CD4-positive, alpha-beta T cell (primary cell): ENCODE measurements at regions not wholly inside any gene's neighbourhood (a gene's known extent, or its start where the extent isn't known, plus 50 kb on each side); places are given as distances from the start of the nearest gene placed in this dataset.

Experiments
- ATAC-seq: fragments of 200-7000 bp; cut with Tn5 transposase; one replicate; pipeline ENCODE4 v1.10.0; 2022; ENCODE audit warnings: mild to moderate bottlenecking; ENCODE audit not compliant: poor library complexity
- CTCF ChIA-PET: fragments of 350-600 bp; sonication (Branson Sonifier 250); formaldehyde crosslinking; loops from one replicate; lab custom pipeline; 2021; ENCODE audit warnings: antibody characterized with exemption, inconsistent platforms; lab: Charles Lee
- POLR2A ChIA-PET: fragments of 350-600 bp; sonication (Branson Sonifier 250); formaldehyde crosslinking; loops from one replicate; lab custom pipeline; 2021; ENCODE audit warnings: antibody characterized with exemption, inconsistent platforms; lab: Charles Lee
- DNase-seq, 14 experiments: peaks; one replicate each; pipeline ENCODE4 v3.0.0-alpha.2; 2013 to 2020; ENCODE audit warnings: mixed read lengths in 2 of 14
- H3K27ac ChIP-seq, 2 donors: one replicate each; pipeline versions ENCODE4 v1.5.1 to v1.7.0; 2013; ENCODE audit warnings: low read length in 2 of 2, low read depth in 1 of 2, mild to moderate bottlenecking in 1 of 2
- H3K27me3 ChIP-seq, 2 experiments: 1 replicate in 1 of 2; 2 replicates in 1 of 2; pipeline versions ENCODE4 v1.6.1 to v1.7.0; 2013; ENCODE audit warnings: low read length in 2 of 2, control low read depth in 1 of 2, mild to moderate bottlenecking in 1 of 2, moderate library complexity in 1 of 2; ENCODE audit not compliant: insufficient read depth in 2 of 2, control insufficient read depth in 1 of 2
- H3K36me3 ChIP-seq: one replicate; pipeline ENCODE4 v1.6.1; 2013; ENCODE audit warnings: low read length, control low read depth; ENCODE audit not compliant: insufficient read depth
- H3K4me1 ChIP-seq: one replicate; pipeline ENCODE4 v1.6.1; 2013; ENCODE audit warnings: low read length, control low read depth; ENCODE audit not compliant: insufficient read depth
- H3K4me3 ChIP-seq: one replicate; pipeline ENCODE4 v1.5.1; 2013; ENCODE audit warnings: mild to moderate bottlenecking, low read length, moderate library complexity
- H3K9me3 ChIP-seq, 2 experiments: 1 replicate in 1 of 2; 2 replicates in 1 of 2; pipeline versions ENCODE4 v1.6.1 to v1.7.0; 2013; ENCODE audit warnings: low read length in 2 of 2, mild to moderate bottlenecking in 2 of 2, control low read depth in 1 of 2, moderate library complexity in 1 of 2; ENCODE audit not compliant: control insufficient read depth in 1 of 2, insufficient read depth in 1 of 2
- H3K27ac Mint-ChIP-seq: one replicate; pipeline ENCODE4 v1.8.0; 2020; ENCODE audit warnings: mixed read lengths
- H3K27me3 Mint-ChIP-seq: one replicate; pipeline ENCODE4 v1.8.0; 2021; ENCODE audit warnings: mixed read lengths
- H3K36me3 Mint-ChIP-seq: one replicate; pipeline ENCODE4 v1.8.0; 2021; ENCODE audit warnings: low read depth, mixed read lengths
- H3K4me1 Mint-ChIP-seq: one replicate; pipeline ENCODE4 v1.8.0; 2021; ENCODE audit warnings: low read depth, mixed read lengths
- H3K4me3 Mint-ChIP-seq: one replicate; pipeline ENCODE4 v1.8.0; 2020; ENCODE audit warnings: mild to moderate bottlenecking, mixed read lengths
- H3K9me3 Mint-ChIP-seq: one replicate; pipeline ENCODE4 v1.8.0; 2020; ENCODE audit warnings: mixed read lengths
- CTCF ChIP-seq: fragments of 200-600 bp; IDR thresholded peaks from one replicate; pipeline ENCODE4 v1.8.0; 2022; ENCODE audit warnings: antibody characterized with exemption, mild to moderate bottlenecking
- intact Hi-C, 2 experiments: fragments of 100-400 bp; cut with DNase I in 1 of 2; cut with micrococcal nuclease in 1 of 2; formaldehyde crosslinking; loops; one replicate each; pipeline versions ENCODE4 v1.15.1 to v1.9.0; 2023 to 2025; cut with DNase I, micrococcal nuclease

- TF ChIP-seq CTCF: no peak
- H3K27ac Mint-ChIP-seq: no peak overlapping the region
- POLR2A ChIA-PET: no interaction called here
Measured at GRCh38 chr12:115132145-115132544, 448.2 kb upstream of the TBX3 start.

DNA sequence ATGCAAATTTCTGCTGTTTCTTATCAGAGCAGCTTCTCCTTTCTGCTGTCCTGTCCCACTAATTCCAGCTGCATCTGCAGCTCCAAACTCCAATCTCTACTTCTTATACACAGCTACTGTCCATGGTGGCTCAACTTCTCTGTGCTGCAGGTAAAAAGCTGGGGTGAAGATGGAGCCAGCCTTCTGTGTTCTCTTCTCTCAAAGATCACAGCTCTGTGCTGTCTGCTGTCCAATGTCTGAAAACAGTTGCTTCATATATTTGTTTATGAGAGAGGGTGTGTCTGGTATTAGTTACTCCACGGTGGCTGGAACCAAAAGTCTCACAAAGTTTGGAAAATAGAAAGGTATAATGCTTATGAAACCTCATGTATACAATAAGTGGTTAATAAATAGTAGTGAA is 445.8 kb upstream of the TBX3 start:
- Mint-ChIP-seq H3K36me3 (no peaks in the 10 kb centered on the region), H3K27ac (no peak overlapping the region), H3K27me3 (no peaks in the 10 kb centered on the region), H3K4me1 (no peaks in the 10 kb centered on the region), H3K9me3 (peaks cover 2% of the 10 kb centered on the region), H3K4me3 (no peak overlapping the region)
- DNase-seq (no peak), ATAC-seq (no peak)
- no peaks in the 10 kb centered on the region for H3K4me1 ChIP-seq
- no peaks in the 10 kb centered on the region for H3K27me3 ChIP-seq
- ChIA-PET CTCF (no interaction called here), POLR2A (no interaction called here)
- intact Hi-C loops: no loop called here
- TF ChIP-seq CTCF: no peak
- H3K36me3 ChIP-seq: no peaks in the 10 kb centered on the region
- H3K4me3 ChIP-seq: no peak overlapping the region
- H3K9me3 ChIP-seq: no peaks in the 10 kb centered on the region
- no peak overlapping the region for H3K27ac ChIP-seq

More at GRCh38 chr12:115132145-115132544, 448.2 kb upstream of the TBX3 start:
- Histone ChIP-seq H3K36me3 (no peaks in the 10 kb centered on the region), H3K27ac (no peak overlapping the region), H3K9me3 (peaks cover 0 to 3% of the 10 kb centered on the region in 2 experiments), H3K4me3 (no peak overlapping the region), H3K4me1 (no peaks in the 10 kb centered on the region), H3K27me3 (no peaks in the 10 kb centered on the region)
- Mint-ChIP-seq H3K4me3 (no peak overlapping the region), H3K4me1 (no peaks in the 10 kb centered on the region), H3K36me3 (no peaks in the 10 kb centered on the region), H3K9me3 (peaks cover 2% of the 10 kb centered on the region), H3K27me3 (no peaks in the 10 kb centered on the region)
- intact Hi-C loops: no loop called here
- CTCF ChIA-PET: no interaction called here
- no peak for DNase-seq
- no peak for ATAC-seq

DNA sequence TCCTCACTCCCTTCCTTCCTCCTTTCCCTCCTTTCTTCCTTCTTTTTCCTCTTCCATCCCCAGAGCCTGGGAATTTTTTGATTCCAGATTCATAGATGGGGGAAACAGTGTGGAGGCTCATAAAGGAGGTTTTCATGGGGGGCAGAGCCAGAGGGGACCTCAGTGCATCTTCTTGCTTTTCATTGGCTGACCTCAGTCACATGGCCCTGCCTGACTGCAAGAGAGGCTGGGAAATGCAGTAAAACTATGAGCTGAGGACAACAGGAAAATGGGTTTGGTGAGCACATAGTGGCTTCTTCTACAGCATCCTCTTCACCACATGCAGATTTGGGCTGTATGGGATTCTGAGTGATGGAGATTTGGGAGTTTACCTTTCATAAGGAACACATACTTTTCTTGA is 437.1 kb upstream of the TBX3 start:
- no peaks in the 10 kb centered on the region for H3K27me3 ChIP-seq
- POLR2A ChIA-PET: no interaction called here
- no peaks in the 10 kb centered on the region for H3K9me3 ChIP-seq
- H3K27ac ChIP-seq: no peak overlapping the region
- DNase-seq: no peak
- no peaks in the 10 kb centered on the region for H3K4me1 ChIP-seq
- no peaks in the 10 kb centered on the region for H3K36me3 ChIP-seq
- Mint-ChIP-seq H3K27ac (no peak overlapping the region), H3K4me3 (no peak overlapping the region), H3K4me1 (no peaks in the 10 kb centered on the region), H3K27me3 (no peaks in the 10 kb centered on the region), H3K36me3 (no peaks in the 10 kb centered on the region), H3K9me3 (peaks cover 5% of the 10 kb centered on the region)
- ATAC-seq: no peak
- TF ChIP-seq CTCF: no peak
- H3K4me3 ChIP-seq: no peak overlapping the region
- intact Hi-C loops: no loop called here
- CTCF ChIA-PET: no interaction called here
